Jurkat, Clone E6-1 (cell line): ENCODE measurements at regions not wholly inside any gene's neighbourhood (a gene's known extent, or its start where the extent isn't known, plus 50 kb on each side); places are given as distances from the start of the nearest gene placed in this dataset.
A peak's percentile ranks its signal among the peaks of the same experiment; 100 is the strongest.

ENCODE experiments used
- DNase-seq: peaks from one replicate; pipeline ENCODE4 v3.0.0-alpha.2; 2011; ENCODE audit warnings: low read depth, low spot score
- H3K4me3 ChIP-seq: 2 replicates; pipeline ENCODE4 v1.5.1; 2011; ENCODE audit warnings: mild to moderate bottlenecking, low read length, control low read depth, moderate library complexity

DNA sequence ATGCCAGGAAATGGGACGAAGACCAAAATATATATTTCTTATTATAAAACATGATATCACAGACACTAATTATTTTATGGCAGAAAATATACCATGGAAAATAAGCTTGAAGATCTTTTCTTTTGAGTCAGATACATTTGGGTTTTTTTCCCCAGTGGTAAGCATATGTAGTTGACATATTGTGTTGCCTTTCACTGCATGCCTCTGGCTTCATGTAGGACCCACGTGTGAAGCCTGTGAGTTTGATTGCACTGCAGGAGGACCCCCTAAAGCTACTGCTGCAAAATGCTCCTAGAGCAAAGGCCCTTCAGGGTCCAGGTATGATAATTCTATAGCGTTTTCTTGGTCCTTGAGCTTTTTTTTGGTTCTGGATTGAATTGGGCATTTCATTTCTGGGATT lies 190.7 kb upstream of the KIRREL3 start:
- no peak overlapping the region for H3K4me3 ChIP-seq
- no peak for DNase-seq

GRCh38 chr11:127182586-127183203 lies 182.1 kb upstream of the KIRREL3 start:
- H3K4me3 ChIP-seq: no peak overlapping the region
- DNase-seq: peak; percentile 17

DNA sequence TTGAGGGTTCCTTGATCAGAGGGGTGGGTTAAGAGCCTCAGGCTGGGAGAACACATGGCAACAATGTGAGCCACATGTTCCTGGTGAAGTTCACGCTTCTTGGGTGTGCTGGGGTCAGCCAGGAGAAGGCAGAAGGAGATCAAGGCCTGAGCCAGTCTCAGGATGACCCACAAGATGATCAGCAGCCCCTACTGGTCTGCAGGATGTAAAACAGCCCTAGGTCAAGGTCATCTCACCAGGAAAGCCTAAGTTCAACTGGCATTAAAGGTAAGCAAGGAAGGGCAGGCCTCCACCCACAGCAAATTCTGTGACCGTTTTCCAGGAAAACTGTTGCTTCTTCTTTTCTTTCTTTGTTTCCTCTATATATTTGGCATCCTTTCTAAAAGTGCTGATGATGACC lies 156.7 kb upstream of the KIRREL3 start:
- H3K4me3 ChIP-seq: no peak overlapping the region
- no peak for DNase-seq

- H3K4me3 ChIP-seq: no peak overlapping the region
- no peak for DNase-seq
These were observed 148.8 kb upstream of the KIRREL3 start for GRCh38 chr11:127149410-127149809.

- no peak overlapping the region for H3K4me3 ChIP-seq
- DNase-seq: no peak
These were observed 142.7 kb upstream of the KIRREL3 start for GRCh38 chr11:127143251-127143650.

DNA sequence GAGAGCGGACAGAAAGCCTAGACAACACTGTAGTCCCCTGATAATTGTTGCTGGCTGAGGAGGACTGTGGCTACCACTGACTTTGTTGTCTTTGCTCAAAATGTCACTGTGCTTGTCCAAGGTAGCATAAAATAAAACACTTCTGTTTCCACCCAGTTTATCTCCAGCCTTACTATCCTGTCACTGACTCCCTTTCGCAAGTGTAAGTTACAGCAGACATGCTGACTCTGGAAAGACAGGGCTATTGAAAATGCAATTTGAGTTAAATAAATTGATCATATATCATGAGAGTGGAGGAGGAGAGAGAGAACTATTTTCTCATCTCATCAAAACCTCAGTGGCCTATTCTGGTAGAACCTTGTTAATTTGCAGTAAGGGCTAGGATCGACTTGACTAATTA lies 138.0 kb upstream of the KIRREL3 start:
- DNase-seq: no peak
- no peak overlapping the region for H3K4me3 ChIP-seq

GRCh38 chr11:127137771-127138280 lies 137.3 kb upstream of the KIRREL3 start:
- no peak overlapping the region for H3K4me3 ChIP-seq
- no peak for DNase-seq

GRCh38 chr11:127136438-127136837 lies 135.9 kb upstream of the KIRREL3 start:
- no peak for DNase-seq

GRCh38 chr11:127135256-127135655 lies 134.7 kb upstream of the KIRREL3 start:
- no peak for DNase-seq
- H3K4me3 ChIP-seq: no peak overlapping the region

More at GRCh38 chr11:127136438-127136837, 135.9 kb upstream of the KIRREL3 start:
- H3K4me3 ChIP-seq: no peak overlapping the region

GRCh38 chr11:127133061-127133460 lies 132.5 kb upstream of the KIRREL3 start:
- no peak for DNase-seq
- no peak overlapping the region for H3K4me3 ChIP-seq

GRCh38 chr11:127130321-127130720 lies 129.8 kb upstream of the KIRREL3 start:
- H3K4me3 ChIP-seq: no peak overlapping the region
- no peak for DNase-seq

- no peak overlapping the region for H3K4me3 ChIP-seq
- no peak for DNase-seq
These were observed 126.4 kb upstream of the KIRREL3 start for GRCh38 chr11:127126986-127127385.

GRCh38 chr11:127119356-127119755 lies 118.8 kb upstream of the KIRREL3 start:
- H3K4me3 ChIP-seq: no peak overlapping the region
- DNase-seq: no peak

- no peak overlapping the region for H3K4me3 ChIP-seq
- DNase-seq: no peak
These were observed 118.2 kb upstream of the KIRREL3 start for GRCh38 chr11:127118811-127119210.

GRCh38 chr11:127117231-127117739 lies 116.7 kb upstream of the KIRREL3 start:
- no peak for DNase-seq

GRCh38 chr11:127115844-127116243 lies 115.3 kb upstream of the KIRREL3 start:
- H3K4me3 ChIP-seq: no peak overlapping the region
- no peak for DNase-seq

More at GRCh38 chr11:127117231-127117739, 116.7 kb upstream of the KIRREL3 start:
- H3K4me3 ChIP-seq: no peak overlapping the region

- DNase-seq: no peak
- no peak overlapping the region for H3K4me3 ChIP-seq
These were observed 113.5 kb upstream of the KIRREL3 start for GRCh38 chr11:127114035-127114434.

- H3K4me3 ChIP-seq: no peak overlapping the region
- no peak for DNase-seq
These were observed 110.0 kb upstream of the KIRREL3 start for GRCh38 chr11:127110542-127110941.

DNA sequence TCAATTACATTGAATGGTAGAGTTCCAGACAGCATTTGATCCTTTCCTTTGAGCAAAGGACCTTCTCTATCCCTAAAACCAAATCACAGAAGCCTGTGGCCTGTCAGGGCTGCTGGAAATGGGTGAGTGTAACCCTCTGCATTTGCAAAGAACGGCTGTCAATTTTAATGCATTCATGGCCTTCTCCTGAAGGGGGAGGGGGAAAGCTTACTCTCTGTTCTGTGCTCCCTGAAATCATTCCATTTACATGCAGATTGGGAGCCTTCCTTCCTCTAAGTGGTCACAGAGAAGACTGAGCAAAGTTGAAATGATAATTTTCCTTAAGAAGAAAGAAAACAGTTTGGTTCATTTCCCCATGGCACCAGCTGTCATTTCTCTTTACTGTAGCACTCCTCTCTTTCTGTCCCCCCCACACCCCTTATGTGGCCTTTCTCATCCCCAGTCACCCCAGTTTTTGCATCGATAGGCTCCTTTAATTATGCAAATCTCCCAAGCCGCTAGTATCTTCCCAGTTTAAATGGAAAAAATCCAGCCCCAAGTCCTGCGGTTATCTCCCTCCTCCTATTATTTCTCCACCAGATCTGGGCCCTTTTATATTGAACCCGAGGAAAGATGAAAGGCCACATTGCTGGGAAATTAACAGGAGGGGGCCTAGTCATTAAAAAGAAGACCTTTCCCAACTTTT lies 109.4 kb upstream of the KIRREL3 start:
- no peak overlapping the region for H3K4me3 ChIP-seq
- no peak for DNase-seq

DNA sequence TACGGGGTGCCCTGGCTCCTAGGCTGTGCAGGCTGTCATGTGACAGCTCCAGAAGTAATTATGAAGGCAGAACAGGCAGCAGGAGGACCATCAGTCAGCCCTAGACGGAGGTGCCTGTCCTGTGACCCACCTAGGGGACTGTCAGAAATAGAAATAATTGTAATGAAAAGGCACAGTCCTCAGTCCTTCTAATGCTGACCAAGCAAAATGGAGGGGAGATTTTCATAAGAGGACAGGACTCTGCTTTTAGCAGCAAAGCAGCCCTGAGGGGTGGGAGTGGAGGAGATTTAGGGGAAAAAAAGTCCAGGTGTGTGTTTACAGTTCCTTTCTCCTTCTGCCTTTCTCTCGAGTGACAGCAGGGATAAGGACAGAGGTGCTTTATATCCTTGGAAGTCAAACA lies 108.3 kb upstream of the KIRREL3 start:
- no peak for DNase-seq

GRCh38 chr11:127106938-127107337 lies 106.4 kb upstream of the KIRREL3 start:
- no peak overlapping the region for H3K4me3 ChIP-seq

More for the DNA sequence above, 108.3 kb upstream of the KIRREL3 start:
- H3K4me3 ChIP-seq: no peak overlapping the region

More at GRCh38 chr11:127106938-127107337, 106.4 kb upstream of the KIRREL3 start:
- DNase-seq: no peak
